A549 (cell line): ENCODE measurements at regions not wholly inside any gene's neighbourhood (a gene's known extent, or its start where the extent isn't known, plus 50 kb on each side); places are given as distances from the start of the nearest gene placed in this dataset.

ENCODE experiments used
- ATAC-seq, 2 experiments: fragments of 200-7000 bp in 1 of 2; fragments of >200 bp in 1 of 2; cut with Nextera tagmentation in 1 of 2; cut with Tn5 transposase in 1 of 2; 3 replicates each; pipeline versions ENCODE4 v1.8.0 to v1.9.1; 2018 to 2020; ENCODE audit warnings: mild to moderate bottlenecking in 1 of 2, moderate library complexity in 1 of 2
- CTCF ChIA-PET: fragments of 300-600 bp; sonication (Branson Sonifier 250); formaldehyde crosslinking; extraction: SDS; loops from one replicate; lab custom pipeline; 2021; ENCODE audit warnings: antibody characterized with exemption, inconsistent platforms; lab: Yijun Ruan, JAX
- POLR2A ChIA-PET: fragments of 350-600 bp; formaldehyde crosslinking; extraction: SDS; loops from one replicate; lab custom pipeline; 2021; ENCODE audit warnings: antibody characterized with exemption, inconsistent platforms; lab: Yijun Ruan, JAX
- DNase-seq, 2 experiments: peaks; one replicate each; pipeline versions ENCODE4 v3.0.0 to v3.0.0-alpha.2; 2011 to 2016; ENCODE audit warnings: low read depth in 1 of 2, low spot score in 1 of 2
- FAIRE-seq: peaks from 2 replicates; lab custom pipeline; 2011; peaks lifted over from hg19 to GRCh38; lab: Jason Lieb, UNC
- H3K27ac ChIP-seq, 2 experiments: fragments of >200 bp; sonication (Bioruptor Twin); formaldehyde crosslinking; 3 replicates each; pipeline ENCODE4 v1.5.1; 2016 to 2017
- H3K4me1 ChIP-seq: fragments of >200 bp; sonication (Bioruptor Twin); formaldehyde crosslinking; 3 replicates; pipeline ENCODE4 v1.6.1; 2016
- H3K4me2 ChIP-seq: fragments of >200 bp; sonication (Bioruptor Twin); formaldehyde crosslinking; 3 replicates; pipeline ENCODE4 v1.6.1; 2016
- H3K4me3 ChIP-seq: fragments of >200 bp; sonication (Bioruptor Twin); formaldehyde crosslinking; 3 replicates; pipeline ENCODE4 v1.5.1; 2016
- H3K9me3 ChIP-seq: fragments of >200 bp; sonication (Bioruptor Twin); formaldehyde crosslinking; 3 replicates; pipeline ENCODE4 v1.6.1; 2016
- BCL3 ChIP-seq: fragments of >200 bp; sonication (Bioruptor Twin); formaldehyde crosslinking; IDR thresholded peaks from 3 replicates; pipeline ENCODE4 v1.6.1; 2016
- CBX8 ChIP-seq: fragments of 200-600 bp; sonication (generic); IDR thresholded peaks from 2 replicates; pipeline ENCODE4 v1.6.1; 2016
- EHF ChIP-seq: fragments of 250-450 bp; sonication (Bioruptor Pico); IDR thresholded peaks from 2 replicates; pipeline ENCODE4 v1.5.0; 2020; ENCODE audit warnings: mild to moderate bottlenecking
- EHMT2 ChIP-seq: fragments of 200-600 bp; sonication (generic); IDR thresholded peaks from 2 replicates; pipeline ENCODE4 v1.6.1; 2016; ENCODE audit warnings: antibody characterized with exemption, low read depth, mild to moderate bottlenecking, moderate library complexity
- ESRRA ChIP-seq: fragments of 150-350 bp; IDR thresholded peaks from 2 replicates; pipeline ENCODE4 v1.6.1; 2014; ENCODE audit warnings: mild to moderate bottlenecking, low read length, borderline replicate concordance
- FOXS1 ChIP-seq: fragments of 250-450 bp; sonication (Bioruptor Pico); IDR thresholded peaks from 2 replicates; pipeline ENCODE4 v1.5.0; 2020; ENCODE audit warnings: mild to moderate bottlenecking, moderate library complexity
- GATA3 ChIP-seq: IDR thresholded peaks from 2 replicates; pipeline ENCODE4 v1.6.1; 2012; ENCODE audit warnings: borderline replicate concordance
- HES2 ChIP-seq: fragments of >200 bp; sonication (Bioruptor Twin); formaldehyde crosslinking; IDR thresholded peaks from 2 replicates; pipeline ENCODE4 v1.6.1; 2016
- HOXA7 ChIP-seq: fragments of 250-450 bp; sonication (Bioruptor Pico); IDR thresholded peaks from 2 replicates; pipeline ENCODE4 v1.5.0; 2020; ENCODE audit warnings: mild to moderate bottlenecking, moderate library complexity
- JUN ChIP-seq, 2 experiments: fragments of >200 bp; sonication (Bioruptor Twin); formaldehyde crosslinking; IDR thresholded peaks; 2 replicates in 1 of 2; 3 replicates in 1 of 2; pipeline ENCODE4 v1.6.1; 2016 to 2017
- MAZ ChIP-seq: fragments of 150-350 bp; IDR thresholded peaks from 2 replicates; pipeline ENCODE4 v1.6.1; 2014; ENCODE audit warnings: antibody characterized with exemption, low read depth, low read length, borderline replicate concordance
- MYC ChIP-seq: IDR thresholded peaks from 2 replicates; pipeline ENCODE4 v1.6.1; 2012; ENCODE audit warnings: mild to moderate bottlenecking, inconsistent platforms, low read length, improper control_type of control experiment, borderline replicate concordance
- NPAS2 ChIP-seq: fragments of 250-450 bp; sonication (Bioruptor Pico); IDR thresholded peaks from 2 replicates; pipeline ENCODE4 v1.8.0; 2022; ENCODE audit warnings: mild to moderate bottlenecking, moderate library complexity, borderline replicate concordance
- POLR2A ChIP-seq: IDR thresholded peaks from 2 replicates; pipeline ENCODE4 v1.6.1; 2012; ENCODE audit warnings: mild to moderate bottlenecking, low read length
- POLR2AphosphoS2 ChIP-seq: conservative IDR thresholded peaks from 2 replicates; pipeline ENCODE4 v1.6.1; 2012; ENCODE audit warnings: low read length, improper control_type of control experiment, inconsistent platforms
- RAD21 ChIP-seq, 2 experiments: fragments of >200 bp in 1 of 2; sonication (Bioruptor Twin) in 1 of 2; formaldehyde crosslinking in 1 of 2; IDR thresholded peaks in 1 of 2; conservative IDR thresholded peaks in 1 of 2; 2 replicates in 1 of 2; 3 replicates in 1 of 2; pipeline ENCODE4 v1.6.1; 2012 to 2018; ENCODE audit warnings: inconsistent platforms in 1 of 2
- REST ChIP-seq: fragments of 200-600 bp; sonication (generic); IDR thresholded peaks from 2 replicates; pipeline ENCODE4 v1.6.1; 2016; ENCODE audit warnings: antibody characterized with exemption, mild to moderate bottlenecking, moderate library complexity
- WGBS: methylation state at CpG from one replicate; pipeline ENCODE4 v1.1.6; 2017; ENCODE audit errors: missing lambda C conversion rate; 5-methylcytosine and 5-hydroxymethylcytosine counted together
- TF ChIP-seq, protein P1 (sequence below): IDR thresholded peaks from 2 replicates; pipeline ENCODE4 v1.6.1; 2012; ENCODE audit warnings: low read depth, borderline replicate concordance

GRCh38 chr20:48224533-48225050 is 439.3 kb upstream of the SULF2 start (continued):
- TF ChIP-seq MYC, result no peak
- no peak for TF ChIP-seq EHF (CRISPR knock-in tag)
- no peak for TF ChIP-seq JUN (IDR thresholded peaks at IDR 0.05)
- no peak for TF ChIP-seq POLR2A
- no peak for TF ChIP-seq REST

DNA sequence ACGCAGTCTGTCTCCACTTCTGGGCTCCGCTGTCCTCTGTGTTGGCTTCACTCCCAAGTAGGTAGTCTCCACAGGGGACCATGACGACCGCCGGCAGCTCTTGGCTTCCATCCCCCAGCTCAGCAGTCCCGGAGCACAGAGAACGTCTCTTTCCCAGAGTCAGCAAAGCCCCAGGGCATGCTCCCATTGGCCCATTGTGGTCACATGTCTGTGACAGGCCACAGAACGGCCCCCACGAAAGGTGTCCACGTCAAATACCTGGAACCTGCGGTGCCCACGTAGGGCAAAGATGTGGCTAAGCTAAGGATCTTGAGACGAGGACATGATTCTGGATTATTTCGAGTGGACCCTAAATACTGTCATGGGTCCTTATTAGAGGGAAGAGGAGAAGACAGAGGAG is 438.4 kb upstream of the SULF2 start:
- no peak for DNase-seq

DNA sequence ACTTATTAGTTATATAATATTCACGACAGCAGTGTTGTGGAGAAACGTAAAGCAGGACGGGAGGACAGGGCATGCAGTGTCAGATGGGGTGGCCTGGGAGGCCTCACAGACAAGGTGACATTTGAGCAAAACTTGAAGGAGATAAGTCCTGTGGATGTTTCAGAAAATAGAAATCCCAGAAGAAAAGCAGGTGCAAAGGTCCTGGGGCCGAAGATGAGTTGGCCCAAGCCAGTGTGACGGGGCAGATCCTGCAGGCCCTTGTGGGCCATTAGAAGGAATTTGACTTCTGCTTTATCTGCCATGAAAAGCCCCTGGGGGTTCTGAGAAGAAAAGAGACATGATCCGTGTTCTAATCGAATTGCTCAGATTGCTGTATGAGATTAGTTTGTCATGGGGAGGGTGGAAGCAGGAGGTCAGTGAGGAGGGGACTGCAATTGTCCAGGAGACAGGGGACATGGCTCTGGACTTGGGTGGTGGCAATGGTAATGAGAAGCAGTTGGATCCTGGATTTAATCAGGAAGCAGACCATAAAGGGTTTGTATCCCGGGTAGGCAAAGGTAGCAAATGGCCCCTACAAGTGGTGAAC is 437.4 kb upstream of the SULF2 start:
- CTCF ChIA-PET, result no interaction called here
- POLR2A ChIA-PET, result no interaction called here

More for the DNA sequence above, 438.4 kb upstream of the SULF2 start:
- H3K4me1 ChIP-seq, result no peaks in the 10 kb centered on the region
- no peaks in the 10 kb centered on the region for H3K9me3 ChIP-seq
- no peak for FAIRE-seq
- no peak overlapping the region for H3K27ac ChIP-seq
- ATAC-seq, result no peak
- 58% methylated on average over 12 of the region's 14 CpGs for WGBS
- H3K4me3 ChIP-seq, result no peak overlapping the region
- TF ChIP-seq HES2 (no peak), POLR2AphosphoS2 (no peak), NPAS2 (CRISPR knock-in tag) (no peak), BCL3 (no peak), ESRRA (no peak), RAD21 (conservative IDR thresholded peaks at IDR 0.05 in 1 of 2, IDR thresholded peaks at IDR 0.05 in 1 of 2) (no peak), MAZ (no peak), EHMT2 (no peak), FOXS1 (CRISPR knock-in tag) (no peak)
- CTCF ChIA-PET, result no interaction called here
- POLR2A ChIA-PET, result no interaction called here
- no peak overlapping the region for H3K4me2 ChIP-seq

More for the DNA sequence above, 437.4 kb upstream of the SULF2 start:
- 39% methylated on average over 8 of the region's 8 CpGs for WGBS
- TF ChIP-seq CBX8, result no peak
- no peak for TF ChIP-seq HOXA7
- TF ChIP-seq, protein P1, sequence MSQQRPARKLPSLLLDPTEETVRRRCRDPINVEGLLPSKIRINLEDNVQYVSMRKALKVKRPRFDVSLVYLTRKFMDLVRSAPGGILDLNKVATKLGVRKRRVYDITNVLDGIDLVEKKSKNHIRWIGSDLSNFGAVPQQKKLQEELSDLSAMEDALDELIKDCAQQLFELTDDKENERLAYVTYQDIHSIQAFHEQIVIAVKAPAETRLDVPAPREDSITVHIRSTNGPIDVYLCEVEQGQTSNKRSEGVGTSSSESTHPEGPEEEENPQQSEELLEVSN, result no peak
- TF ChIP-seq GATA3, result no peak
- H3K4me2 ChIP-seq, result no peak overlapping the region
- no peak for FAIRE-seq
- H3K4me1 ChIP-seq, result no peaks in the 10 kb centered on the region
- no peak overlapping the region for H3K27ac ChIP-seq
- H3K4me3 ChIP-seq, result no peak overlapping the region
- H3K9me3 ChIP-seq, result no peaks in the 10 kb centered on the region
- no peak for ATAC-seq
- DNase-seq, result no peak
